ENCODE measurements at regions not wholly inside any gene's neighbourhood (a gene's known extent, or its start where the extent isn't known, plus 50 kb on each side); places are given as distances from the start of the nearest gene placed in this dataset.
A peak's percentile ranks its signal among the peaks of the same experiment; 100 is the strongest.

DNA sequence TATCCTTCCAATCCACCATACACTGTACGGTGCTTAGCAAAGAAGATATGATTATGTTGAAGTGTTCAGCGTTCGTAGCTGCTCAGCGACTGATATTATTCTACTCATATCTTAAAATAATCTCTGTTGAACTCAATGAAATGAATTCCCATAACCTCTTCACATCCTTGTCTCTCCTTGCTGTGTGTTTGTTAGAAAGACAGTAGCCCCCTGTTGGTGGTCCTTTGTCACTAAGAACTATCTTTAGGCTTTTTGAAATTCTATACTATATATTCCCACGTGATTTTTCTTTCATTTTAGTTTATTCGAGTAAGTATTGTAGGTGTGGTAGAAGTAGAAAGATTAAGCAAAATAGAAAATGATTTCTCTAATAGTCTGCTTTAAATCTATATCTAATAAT, 762.8 kb upstream of the WWC1 start:
- no peak for DNase-seq

GRCh38 chr5:167530548-167530947, 760.9 kb upstream of the WWC1 start:
- peak in 1 of 3 donors; percentile 11 for DNase-seq

- no peak for DNase-seq
Observed at GRCh38 chr5:167533814-167534795, 757.3 kb upstream of the WWC1 start.

DNA sequence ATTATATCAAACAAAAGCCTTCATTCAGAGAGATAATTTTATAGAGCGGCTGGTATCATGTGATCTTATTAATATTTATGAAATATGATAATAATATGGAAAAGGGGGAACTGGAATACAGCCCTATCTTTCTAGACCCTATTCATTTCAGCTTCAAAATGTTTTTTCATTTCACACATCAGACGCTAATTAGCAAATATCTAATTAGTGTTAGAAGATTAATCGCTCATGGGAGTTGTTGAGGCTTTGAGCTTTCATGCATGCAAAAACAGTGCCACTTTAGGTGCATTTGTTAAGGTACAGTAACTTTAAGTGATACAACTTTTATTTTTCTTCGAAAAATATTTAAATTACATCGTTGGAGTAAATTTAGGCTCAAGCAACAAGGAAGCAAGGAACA, 751.7 kb upstream of the WWC1 start:
- DNase-seq: no peak

- no peak for DNase-seq
Observed at GRCh38 chr5:167546270-167546669, 745.2 kb upstream of the WWC1 start.

- no peak for DNase-seq
Observed at GRCh38 chr5:167552356-167552755, 739.1 kb upstream of the WWC1 start.

DNA sequence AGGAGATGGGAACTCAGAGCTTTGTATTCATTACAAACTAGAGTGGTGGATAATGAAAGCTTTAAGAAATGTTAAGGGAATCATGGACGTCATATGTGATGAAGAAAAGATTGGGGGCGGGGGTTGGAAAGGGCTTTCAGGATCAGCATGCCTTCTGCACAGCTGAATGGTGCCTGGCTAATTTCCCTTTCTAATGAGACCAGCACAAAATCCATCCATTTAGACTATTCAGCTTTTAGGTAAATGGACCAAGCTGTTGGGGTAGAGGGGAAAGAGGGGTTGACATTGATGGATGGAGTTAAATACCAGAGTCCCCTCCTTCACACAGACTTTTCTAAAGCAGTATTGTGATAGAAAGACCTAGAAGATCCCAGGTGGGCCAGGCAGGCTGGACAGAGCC, 737.9 kb upstream of the WWC1 start:
- no peak for DNase-seq

- no peak for DNase-seq
Observed at GRCh38 chr5:167554564-167555290, 736.7 kb upstream of the WWC1 start.

GRCh38 chr5:167555565-167556166, 735.8 kb upstream of the WWC1 start:
- DNase-seq: peak in 2 of 3 donors; percentile 10 to 49

GRCh38 chr5:167557359-167557758, 734.1 kb upstream of the WWC1 start:
- DNase-seq: no peak

DNA sequence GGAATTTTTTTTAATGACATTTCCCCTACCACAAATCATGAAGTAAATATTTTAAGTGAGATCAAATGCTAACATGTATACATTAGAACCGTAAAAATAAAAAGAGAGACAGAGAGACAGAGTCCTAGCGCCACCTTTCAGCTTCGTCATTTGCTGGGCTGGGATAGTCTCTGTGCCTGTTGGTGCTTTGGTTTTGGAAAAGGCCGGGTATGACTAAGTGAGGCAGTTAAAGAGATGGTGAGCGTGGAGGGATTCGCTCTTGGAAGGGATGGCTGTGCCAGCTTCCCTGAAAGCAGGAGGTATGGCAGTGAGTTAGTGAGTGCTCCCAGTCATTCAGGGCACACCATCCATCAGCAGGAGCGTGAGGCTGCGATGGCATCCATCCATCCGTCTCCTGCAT, 729.6 kb upstream of the WWC1 start:
- DNase-seq: no peak

DNA sequence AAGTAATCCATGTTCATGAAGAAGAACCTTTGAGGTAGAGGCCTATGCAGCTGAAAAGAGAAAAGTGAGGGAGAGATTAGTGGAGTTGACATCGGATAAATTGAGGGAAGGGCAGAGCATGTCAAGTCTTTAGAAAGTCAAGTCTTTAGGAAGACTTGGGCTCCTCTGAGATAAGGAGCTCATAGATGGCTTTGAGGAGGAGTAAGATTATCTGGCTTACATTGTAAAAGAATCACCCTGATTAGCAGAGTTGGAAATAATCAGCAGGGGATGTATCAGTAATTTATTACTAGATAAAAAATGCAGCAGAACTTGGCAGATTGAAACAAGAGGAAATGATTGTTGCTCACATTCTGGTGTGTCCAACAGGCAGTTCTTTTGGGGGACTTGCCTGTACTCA, 727.2 kb upstream of the WWC1 start:
- DNase-seq: no peak

DNA sequence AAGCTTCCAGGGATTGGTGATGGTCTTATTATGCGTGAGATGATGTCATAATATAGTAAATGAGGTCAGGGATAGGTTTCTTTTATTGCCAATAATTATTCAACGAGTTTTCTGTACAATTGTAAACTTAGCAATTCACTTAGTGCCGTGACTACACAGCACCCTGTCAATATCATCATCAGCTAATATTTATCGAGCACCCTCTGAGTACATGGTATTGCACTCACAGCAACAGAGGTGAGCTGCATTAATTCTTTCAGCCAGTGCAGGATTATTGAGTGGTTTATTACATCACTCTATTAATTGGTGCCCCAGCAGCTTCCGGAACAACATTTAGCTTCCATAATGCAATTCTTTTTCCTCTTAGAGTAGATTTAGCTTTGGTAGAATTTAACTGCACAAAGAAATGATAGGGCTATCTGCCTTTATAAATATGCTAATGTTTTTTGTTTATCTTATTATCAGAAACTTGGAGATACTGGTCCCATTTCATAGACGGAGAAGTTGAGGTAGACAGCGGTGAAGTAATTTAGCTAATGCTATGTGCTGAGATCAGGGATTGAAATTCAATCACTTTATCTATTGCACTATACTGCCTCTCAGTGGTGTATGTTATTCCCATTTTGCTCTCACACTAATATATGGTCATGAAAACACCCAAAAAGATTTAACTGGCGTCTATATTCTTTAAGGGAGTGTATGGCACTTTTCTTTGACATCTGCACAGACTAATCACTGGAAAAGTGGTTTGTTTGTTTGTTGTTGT, 726.1 kb upstream of the WWC1 start:
- no peak for DNase-seq

GRCh38 chr5:167570431-167570830, 721.0 kb upstream of the WWC1 start:
- DNase-seq: no peak

DNA sequence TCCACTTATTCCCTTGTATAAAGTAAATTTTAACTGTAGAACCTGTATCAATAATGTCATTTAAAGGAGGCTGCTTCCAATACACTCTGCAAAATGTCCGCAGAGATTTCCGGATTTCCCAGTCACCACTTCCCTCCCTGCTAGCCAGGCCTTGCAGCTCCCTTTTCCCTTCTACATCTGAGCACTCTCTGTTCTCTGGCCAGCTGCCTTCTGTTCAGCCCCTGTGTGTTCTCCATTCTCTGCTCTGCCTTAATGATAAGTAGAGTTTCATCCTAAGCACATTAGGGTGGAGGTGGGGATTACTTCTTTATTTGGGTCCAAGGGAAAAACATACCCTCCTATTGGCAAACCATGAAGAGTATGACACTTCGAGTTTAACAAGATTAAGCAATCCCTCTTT, 719.6 kb upstream of the WWC1 start:
- DNase-seq: no peak

DNA sequence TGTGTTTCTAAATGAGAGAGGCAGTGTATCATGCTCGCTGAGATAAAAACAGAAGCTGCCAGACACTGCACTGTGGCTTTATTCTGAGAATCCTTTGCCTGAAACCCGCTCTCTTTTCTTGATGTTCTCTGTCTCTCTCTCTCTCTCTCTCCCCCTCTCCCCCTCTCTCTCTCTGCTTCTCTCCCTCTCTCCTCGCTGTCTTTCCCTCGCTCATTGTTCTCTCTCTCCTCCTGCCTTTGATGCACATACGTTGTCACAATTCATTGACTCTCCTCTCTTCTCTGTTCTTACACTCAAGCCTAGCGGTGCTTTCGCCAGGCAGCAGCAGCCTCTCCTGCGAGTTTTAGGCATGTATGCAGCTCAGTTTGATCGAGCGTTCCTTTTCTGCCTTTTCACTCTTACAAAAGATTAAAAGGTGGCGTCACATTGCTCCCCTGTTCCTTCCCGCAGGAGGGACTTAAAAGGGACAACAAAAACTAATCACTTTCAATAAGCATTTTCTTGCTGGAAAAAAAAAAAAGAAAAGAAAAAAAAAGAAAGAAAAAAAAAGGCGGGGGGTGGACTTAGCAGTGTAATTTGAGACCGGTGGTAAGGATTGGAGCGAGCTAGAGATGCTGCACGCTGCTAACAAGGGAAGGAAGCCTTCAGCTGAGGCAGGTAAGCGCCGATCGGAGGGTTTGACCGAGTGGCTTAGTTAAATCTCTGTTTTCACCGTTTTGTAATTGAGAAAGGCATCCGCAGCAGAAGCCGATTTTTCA, 717.9 kb upstream of the WWC1 start:
- DNase-seq: peak; percentile 52 to 85 (median 55)

DNA sequence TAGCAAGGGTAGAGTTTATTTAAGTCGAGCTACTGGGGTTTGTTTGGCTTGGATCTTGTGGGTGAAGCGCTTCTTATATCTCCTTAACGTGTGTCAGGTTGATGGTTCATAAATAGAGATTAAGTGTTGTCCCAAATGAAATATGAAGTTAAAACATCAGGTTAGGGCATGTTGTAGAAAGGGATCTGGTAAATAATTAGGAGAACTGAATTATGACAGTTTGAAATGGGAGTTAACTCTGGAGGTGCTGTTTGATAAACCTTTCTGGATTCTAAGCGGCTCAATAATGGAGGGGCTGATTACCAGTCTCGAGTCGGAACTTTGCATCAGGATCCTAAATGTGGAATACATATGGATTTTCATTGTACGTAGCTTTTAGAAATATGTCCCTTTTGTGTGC, 717.0 kb upstream of the WWC1 start:
- peak in 1 of 3 donors; percentile 20 for DNase-seq

GRCh38 chr5:167575330-167575729, 716.1 kb upstream of the WWC1 start:
- no peak for DNase-seq

DNA sequence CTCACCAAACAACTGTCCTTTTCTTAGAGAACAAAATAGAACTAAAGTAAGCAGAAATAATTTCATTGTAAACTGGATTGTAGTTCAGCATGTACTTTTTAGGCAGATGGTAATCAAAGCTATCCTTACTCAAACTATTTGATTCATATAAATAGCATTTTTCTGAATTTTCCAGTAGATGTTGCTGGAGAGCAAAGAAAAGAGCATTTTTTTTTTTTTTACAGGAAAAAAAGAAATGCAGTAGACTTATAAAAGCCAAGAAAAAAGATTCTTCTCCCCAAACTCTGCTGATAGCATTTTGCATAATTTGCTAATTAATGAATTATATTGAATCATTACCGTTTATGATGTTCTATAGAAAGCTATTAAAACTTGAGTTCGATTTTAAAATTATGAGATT, 715.3 kb upstream of the WWC1 start:
- no peak for DNase-seq

DNA sequence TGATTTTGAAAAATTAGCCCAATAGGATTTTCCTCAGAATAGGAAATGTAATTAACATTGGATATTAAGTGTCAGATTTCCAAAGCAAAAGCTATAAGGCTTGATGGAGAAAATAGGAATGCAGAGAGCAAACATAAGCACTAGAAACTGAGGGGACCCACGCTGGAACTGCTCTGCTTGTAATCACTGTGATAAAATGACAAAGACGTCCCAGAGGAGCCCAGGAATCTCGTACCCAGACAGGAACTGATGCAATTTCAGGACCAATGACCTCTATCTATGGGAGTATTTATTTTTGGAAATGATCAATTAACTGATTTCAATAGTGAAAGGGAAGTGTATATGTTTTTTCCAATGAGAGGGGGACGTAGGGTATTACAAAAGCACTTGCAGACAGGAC, 714.5 kb upstream of the WWC1 start:
- DNase-seq: no peak

DNA sequence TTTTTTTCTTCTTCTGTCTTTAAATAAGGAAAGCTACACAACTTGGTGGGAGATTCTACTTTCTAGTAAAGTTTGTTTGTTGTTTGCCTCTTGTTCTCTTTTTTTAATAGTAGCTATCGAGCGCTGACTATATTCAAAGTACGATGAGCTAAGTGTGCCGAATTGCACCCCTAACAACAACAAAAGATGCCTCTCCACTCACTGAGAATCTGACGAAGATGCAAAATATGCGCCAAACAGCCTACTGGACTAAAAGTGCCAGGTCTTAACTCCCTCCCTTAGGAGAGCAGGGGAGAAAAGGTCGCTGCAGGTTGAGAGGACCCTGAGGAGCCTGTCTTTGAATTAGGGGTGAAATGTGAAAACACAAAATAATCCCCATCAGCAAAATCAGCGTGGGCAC, 713.8 kb upstream of the WWC1 start:
- DNase-seq: no peak

Data from muscle of back (tissue), 3 donors.